Stimulated activated CD4-positive, alpha-beta T cell treated with anti-CD3 and anti-CD28 coated beads, TNF-alpha, amount 100 ng/mL, for 24 hours (primary cell): ENCODE measurements at regions not wholly inside any gene's neighbourhood (a gene's known extent, or its start where the extent isn't known, plus 50 kb on each side); places are given as distances from the start of the nearest gene placed in this dataset.

Experiments used
- DNase-seq, 3 experiments: peaks; one replicate each; pipeline ENCODE4 v3.0.0-alpha.2; 2020; ENCODE audit warnings: low read depth in 3 of 3

DNA sequence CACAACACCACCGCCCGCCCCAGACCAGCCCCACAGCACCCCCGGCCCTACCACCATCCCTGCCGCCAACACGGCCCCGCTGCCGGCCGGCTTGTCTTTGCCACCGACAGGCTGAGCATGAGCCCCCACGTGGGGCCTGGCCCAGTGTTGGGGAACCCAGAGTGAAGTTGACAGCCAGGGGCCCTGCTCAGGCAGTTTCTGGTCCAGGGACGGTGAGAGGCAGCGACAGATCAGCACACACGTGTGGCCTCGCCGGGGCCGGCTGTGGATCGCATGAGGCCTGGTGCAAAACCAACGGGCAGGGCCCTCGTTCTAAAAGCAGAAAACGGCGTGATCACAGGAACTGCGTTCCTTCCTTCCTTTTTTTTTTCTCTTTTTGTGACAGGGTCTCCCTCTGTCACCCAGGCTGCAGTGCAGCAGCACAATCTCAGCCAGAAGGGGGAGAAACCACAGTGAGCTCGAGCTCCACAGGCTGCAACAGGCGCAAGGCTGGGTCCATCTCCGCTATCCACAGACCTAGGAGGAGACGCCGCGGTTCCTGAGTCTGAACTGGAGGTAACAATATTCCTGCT, 50.5 kb upstream of the FBRSL1 start:
- DNase-seq = no peak

DNA sequence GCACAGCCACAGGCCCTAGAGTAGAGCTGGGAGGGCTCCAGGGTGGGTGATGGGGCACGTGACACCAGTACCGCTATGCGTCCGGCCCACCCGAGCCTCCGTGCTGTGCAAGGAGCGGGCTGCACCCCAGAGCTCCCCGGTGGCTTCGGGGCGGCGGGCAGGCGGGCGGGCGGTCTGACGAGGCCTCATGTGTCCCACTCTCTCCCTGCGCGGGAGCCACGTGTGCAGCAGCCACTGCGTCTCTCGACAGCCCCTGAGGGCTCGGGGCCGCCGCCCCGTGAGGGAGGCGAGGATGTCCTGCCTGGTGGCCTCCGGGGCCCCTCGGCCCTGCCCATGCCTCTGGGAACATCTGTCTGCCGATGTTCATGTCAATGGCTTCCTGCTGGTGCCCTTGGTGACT, 51.2 kb upstream of the FBRSL1 start:
- DNase-seq = no peak

DNA sequence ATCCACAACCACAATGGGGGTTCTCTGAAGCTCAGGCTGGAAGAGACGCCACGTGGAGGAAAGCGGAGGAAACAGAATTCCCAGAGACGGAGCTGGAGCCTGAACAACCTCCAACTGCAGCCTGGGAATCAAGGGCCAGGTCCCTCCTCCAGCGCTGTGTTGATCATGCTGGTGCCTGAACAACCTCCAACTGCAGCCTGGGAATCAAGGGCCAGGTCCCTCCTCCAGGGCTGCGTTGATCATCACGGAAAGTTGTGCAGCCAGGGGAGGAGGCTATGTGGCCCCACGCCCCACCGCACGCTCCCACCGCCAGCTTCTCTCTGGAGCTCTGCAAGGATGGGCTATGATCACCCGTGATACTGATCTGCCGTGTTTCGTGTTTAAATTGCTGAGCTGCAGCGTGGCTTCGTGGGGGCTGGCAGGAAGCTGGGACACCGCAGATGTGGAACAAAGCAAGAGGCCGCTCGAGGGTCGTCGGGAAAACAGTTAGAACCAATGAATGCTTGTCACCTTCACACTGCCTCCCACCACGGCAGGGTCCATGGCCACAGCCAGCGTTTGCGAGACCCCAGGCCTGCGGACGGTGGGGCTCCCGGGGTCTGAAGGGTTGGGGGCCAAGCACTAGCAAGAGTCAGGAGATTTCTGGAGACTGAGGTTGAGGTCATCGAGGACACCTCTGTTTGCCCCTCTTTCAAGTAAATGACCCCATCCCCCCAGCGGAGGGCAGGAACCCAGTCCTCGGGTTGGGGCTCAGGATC, 51.8 kb upstream of the FBRSL1 start:
- no peak for DNase-seq

DNA sequence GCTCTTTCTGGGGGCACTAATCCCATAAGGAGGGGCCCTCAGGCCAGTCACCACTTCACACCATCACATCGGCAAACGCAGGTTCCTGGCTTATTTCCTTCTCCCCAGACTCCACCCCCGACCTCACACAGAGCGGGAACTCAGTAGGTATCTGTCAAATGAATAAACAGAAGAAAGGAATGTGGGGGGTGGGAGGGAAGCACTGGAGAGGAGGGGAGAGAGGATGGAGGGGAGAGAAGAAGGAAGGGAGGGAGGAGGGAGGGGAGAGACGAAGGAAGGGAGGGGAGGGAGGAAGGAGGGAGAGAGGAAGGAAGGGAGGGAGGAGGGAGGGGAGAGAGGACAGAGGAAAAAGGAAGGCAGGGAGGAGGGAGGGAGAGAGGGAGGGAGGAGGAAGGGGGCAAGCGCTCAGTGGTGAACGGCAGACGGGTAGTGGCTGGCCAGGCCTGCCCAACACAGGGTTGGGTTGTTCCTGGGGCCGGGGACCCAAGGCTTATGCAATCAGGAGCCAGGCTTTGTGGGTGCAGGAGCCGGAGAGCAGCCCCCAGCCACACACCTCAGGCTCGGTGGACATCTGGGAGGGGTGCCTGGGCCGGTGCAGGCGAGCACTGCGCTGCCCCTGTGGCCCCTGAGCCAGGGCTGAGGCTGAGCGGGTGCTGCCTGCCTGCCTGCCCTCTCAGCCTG, 52.6 kb upstream of the FBRSL1 start:
- DNase-seq = no peak

DNA sequence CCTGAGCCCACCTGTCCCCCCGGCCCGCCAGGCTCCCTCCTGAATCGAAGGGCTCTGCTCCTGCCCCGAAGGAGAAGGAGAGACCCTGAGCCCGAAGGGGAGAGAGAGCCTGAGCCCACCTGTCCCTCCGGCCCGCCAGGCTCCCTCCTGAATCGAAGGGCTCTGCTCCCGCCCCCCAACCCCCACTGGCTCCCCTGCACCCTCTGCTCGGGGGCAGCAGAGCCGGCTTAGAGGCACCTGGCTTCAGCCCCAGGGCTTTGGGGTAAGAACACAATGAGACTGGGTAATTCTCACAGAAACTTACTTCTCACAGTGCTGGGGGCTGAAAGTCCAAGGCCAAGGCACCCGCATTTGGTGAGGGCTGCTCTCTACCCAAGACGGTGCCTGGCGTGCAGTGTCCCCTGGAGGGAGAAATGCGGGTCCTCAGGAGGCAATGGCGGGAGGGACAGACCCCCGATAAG, 53.1 kb upstream of the FBRSL1 start:
- no peak for DNase-seq

DNA sequence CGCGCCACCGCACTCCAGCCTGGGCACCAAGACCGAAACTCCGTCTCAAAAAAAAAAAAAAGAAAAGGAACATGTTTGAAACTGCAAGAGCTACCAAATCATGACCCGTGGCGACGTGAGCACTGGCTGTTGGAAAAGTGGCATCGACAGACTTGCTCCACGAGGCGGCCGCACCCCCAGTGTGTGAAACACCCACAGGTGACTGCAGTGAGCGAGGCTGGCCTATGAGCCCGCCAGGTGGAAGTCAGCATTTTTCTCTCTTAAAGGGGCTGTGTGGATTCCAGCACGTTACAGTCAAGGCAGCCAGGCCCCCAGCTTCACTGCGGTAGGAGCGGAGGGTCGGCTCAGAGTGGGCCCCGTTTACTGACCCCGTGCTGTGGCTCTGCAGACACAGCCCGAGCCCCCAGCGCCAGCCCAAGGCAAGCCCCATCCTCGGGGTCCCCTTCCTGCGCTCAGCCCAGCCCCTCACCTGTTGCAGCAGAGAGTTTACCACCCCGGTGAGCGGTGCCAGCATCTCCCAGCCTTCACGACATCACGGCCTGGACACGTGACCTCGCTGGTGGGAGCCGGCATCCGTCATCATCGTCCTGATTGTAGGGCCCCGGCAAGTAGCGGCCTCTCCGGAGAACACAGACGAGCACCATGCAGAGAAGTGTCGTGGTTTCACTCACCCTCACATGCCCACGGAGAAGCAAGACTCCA, 54.3 kb upstream of the FBRSL1 start:
- no peak for DNase-seq

DNA sequence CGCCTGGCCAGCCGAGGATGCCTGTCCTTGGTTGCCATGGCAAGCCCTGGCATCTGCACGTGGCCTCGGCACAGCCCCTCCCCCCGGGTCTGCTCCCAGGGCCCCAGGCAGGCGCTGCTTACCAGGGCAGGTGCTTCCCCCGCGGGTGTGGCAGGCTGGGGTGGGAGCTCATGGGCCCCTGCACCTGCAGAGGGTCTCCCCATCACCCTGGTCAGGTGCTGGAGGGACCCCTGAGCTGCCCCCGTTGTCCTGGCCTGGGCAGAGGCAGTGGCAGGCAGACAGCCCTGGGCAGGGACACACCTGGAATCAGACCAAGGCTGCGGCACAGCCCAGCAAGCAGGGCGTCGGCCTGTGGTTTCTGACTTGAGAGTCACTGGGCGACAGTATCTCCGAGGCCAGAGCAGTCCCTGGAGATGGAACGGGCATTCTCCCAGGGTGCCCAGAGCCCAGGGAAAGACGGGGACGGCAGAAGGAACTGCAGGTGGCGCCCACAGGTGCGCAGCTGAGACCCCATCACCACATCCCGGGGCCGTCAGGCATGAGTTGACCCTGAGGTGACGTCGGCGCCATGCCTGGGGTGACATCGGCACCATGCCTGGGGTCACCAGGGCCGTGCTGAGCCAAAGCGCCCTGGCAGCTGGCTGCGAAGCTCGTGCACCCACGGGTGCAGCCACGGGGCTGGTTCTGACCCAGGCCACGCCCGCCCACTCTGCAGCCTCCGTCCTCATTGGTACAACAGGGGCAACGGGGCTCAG, 56.1 kb upstream of the FBRSL1 start:
- DNase-seq = no peak

DNA sequence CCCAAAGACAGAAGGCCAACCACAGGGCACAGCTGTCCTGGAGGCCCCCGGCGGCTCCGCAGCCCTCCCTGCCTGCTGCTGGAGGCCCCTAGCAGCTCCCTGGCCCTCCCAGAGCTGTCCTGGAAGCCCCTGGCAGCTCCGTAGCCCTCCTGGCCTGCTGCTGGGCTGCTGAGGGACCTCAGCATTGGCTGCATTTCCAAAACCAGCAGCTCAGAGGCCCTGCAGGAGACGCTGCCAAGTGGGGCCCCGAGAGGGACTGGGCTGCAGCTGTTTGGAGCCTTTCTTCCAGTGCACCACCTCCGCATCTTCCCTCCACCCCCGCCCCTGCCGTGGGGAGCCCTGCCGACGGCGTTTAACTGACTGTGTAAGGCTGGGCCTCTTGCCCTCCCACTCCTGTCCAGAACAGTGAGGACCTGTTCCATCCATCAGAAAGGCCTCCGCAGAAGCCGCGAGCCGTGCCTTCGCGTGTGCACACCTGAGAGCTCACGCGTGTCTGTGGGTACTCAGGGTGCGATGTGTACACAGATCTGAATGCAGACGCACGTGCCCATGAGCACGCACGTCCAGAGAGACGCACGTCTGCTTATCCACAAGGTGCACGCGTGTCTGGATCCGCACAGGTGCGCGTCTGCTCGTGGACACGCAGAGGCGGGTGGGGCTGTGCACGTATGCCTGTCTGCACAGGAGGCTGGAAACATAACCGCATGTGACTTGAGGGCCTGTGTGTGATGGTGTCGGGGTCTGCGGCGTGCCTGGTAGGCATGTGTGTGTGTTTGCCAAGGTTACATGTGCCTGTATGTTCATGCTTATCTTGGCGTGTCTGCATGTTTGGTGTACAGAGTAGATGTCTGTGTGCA, 57.0 kb upstream of the FBRSL1 start:
- DNase-seq = no peak

DNA sequence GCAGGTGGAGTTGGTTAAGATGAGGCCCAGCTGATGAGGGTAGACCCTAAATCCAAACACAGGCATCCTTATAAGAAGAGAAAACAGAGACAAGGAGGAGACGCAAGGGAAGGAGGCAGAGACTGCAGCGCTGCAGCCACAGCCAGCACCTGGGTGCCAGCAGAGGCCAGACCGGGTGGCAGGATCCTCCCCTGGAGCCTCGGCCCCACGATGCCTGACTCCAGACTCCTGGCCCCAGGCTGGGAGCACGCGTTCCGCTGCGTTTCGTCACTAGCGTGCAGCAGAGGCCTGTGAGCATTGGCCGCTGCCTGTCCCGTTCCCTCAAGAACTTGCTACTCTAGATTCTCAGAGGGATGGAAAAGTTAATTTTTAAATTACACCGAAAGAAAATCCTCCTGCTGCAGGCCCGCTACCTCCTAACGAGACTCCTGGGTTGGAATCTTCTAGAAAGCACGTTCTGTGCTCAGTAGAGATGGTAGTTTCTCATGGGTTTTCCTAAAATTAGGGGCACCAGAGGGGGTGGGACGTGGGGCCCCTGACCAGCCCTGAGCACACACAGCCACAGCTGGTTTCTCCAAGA, 57.7 kb upstream of the FBRSL1 start:
- DNase-seq = no peak

DNA sequence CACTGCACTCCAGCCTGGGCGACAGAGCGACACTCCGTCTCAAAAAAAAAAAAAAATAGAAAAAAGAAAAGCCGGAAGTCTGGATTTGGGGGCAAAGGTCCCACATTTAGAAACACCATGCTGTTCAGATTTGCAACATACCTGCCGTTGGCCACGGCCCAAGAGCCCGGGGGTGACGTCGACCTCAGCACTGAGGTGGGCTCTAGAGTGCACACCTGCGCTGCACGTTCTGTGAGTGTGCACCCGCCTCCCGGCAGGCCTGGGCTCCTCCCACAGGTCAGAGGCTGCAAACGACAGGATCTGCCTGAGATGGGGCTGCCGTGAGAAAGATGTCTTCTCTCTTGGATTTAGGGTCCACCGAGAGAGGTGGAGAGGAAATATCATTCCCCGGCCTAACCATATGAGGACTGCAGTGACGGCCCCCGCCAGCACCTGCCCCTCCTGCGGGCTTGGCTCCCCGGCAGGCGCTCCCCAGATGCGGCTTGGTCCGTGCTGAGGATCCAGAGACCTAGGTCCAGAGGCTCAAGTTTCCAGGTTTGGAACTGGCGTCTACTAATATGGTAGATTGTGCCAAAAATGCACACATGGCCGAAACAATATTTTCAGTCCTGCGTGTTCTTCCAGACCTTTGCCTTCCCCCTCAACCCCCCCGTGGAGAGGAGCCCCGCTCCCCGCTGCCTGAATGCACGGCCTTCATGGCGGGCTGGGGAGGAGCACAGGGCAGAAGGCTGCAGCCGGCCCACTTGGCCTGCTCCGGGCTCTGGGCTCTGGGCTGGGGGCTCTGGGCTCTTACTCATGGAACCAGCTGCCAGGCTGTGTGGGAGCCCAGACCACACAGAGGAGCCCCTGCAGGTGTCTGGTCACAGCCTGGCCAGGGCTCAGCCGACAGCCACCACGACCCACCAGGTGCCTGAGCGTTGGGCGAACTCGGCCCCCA, 58.8 kb upstream of the FBRSL1 start:
- no peak for DNase-seq

DNA sequence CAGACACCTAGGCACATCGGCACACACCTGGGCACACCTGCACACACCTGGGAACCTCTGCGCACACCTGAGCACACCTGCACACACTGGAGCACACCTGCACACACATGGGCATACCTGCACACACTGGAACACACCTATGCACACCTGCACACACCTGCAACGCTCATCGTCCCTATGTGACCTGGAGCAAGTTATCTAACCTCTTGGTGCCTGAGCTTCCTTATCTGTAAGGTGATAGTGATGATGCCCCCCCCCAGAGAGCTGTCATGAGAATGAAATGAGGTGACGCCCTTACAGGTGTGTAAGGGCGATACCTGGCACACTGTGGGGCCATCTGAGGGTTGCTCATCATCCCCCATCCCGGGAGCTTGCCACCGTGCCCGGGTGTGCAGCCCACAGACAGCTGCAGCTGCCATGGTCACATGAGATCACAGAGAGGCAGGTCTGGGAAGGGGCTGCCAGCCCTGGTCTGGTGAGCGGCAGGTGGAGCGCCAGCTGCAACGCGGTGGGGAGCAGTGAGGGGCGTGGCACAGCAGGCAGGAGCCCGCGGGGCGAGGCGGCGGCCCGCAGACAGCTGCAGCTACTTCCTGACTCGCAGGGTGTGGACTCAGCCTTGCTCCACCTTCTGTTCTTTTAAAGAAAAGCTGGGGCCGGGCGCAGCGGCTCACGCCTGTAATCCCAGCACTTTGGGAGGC, 59.9 kb upstream of the FBRSL1 start:
- DNase-seq = peak in 2 of 3 experiments; percentile 10 to 37

DNA sequence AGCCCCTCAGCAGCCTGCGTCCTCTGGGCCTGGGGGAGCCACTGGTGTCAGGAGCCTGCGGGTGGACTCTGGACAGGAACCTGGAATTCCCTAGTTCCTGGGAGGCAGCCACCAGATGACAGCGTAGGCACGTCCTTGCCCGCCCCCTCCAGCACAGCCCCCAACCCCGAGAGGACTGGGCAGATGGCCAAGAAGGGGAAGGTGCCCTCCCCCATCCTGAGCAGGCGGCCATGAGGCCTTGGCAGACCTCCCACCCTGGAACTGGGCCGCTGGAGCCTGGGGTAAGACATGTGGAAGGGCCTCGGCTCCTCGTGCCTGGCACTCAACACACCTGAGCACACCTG, 60.4 kb upstream of the FBRSL1 start:
- DNase-seq = no peak

DNA sequence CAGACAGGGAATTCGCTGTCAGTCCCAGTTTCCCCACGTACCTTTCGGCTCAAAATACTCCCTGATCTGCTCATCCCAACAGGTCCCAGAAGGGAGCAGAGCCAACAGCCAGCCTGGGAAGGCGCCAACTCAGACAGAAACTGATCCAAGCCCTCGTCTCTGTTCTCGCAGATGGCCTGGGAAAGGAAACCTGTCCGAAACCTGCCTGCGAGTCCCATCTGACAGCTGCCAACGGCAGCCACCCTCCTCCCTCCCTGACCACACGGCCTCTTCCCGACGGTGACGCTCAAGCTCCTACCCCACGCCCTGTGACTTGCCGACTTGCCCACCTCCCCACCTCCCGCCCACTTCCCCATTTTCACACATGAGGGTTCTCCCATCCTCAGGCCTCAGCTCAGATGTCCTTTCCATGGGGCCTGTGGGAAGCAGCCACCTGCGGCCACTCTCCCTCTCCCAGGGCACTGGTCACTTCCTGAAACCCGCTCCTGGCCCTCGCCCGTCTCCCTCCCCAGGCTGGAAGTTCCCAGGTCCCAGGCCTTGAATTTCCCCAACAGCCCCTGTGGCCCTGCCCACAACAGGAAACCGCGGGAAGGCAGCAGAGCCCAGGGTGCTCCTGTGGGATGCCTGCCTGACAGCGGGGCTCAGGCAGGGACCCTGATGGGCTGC, 60.9 kb upstream of the FBRSL1 start:
- no peak for DNase-seq

DNA sequence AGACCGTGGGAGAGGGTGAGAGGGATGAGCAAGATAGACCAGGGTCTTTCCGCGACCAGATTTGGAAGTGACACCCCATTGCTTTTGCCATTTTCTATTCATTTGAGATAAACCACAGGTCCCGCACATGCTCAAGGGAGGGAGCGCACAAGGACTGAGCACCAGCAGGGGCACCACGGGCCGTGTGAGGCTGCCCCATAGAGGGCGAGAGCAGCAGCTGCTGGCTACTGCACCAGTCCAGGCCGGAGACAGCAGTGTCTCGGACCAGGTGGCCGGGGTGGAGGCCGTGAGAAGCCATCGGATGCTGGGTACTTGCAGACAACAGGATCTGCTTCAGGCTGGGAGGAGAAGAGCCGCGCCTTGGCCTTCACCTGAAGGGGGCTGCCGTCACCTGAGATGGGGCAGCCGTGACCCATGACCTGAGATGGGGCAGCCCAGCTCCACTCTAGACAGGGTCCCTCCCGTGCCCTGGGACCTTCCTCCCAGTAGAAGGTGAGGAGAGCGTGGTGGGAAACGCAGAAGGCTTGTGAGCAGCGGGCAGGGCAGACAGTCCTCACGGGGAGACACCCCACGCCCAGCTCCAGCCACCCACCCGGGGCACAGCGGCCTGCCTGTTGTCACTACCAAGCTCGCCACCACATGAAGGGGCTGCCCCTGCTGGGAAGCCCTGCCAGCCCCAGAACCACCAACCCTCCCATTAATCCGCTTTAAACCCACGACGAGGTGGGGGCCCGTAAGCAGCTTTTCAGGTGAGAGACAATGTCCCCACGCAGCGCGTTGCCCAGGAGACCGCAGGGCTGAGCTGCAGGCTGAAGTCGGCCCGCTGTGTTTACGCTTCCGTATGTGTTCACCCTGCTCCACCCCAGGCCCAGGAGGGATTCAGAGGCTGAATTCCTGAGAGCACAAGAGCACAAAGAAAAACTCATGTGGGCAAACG, 61.7 kb upstream of the FBRSL1 start:
- no peak for DNase-seq

DNA sequence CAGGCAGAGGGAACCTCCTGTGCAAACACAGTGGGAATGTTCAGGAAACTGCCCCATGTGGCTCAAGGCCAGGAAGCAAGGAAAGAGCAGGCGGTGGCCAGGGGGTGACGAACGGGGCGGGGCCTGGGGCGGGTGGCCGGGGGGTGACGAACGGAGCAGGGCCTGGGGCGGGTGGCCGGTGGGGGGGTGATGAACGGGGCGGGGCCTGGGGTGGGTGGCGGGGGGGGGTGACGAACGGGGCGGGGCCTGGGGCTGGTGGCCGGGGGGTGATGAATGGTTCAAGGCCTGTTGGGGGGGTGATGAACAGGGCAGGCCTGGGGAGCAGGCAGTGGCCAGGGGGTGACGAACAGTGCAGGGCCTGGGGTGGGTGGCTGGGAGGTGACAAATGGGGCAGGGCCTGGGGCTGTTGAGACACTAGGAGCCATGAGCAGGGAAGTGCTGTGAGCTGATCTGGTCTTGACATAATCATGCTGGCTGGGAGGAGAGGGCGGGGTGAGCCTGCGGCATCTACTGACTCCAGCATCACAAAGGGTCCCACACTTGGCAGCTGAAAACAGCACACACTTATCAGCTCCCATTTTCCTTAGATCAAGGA, 62.7 kb upstream of the FBRSL1 start:
- no peak for DNase-seq

DNA sequence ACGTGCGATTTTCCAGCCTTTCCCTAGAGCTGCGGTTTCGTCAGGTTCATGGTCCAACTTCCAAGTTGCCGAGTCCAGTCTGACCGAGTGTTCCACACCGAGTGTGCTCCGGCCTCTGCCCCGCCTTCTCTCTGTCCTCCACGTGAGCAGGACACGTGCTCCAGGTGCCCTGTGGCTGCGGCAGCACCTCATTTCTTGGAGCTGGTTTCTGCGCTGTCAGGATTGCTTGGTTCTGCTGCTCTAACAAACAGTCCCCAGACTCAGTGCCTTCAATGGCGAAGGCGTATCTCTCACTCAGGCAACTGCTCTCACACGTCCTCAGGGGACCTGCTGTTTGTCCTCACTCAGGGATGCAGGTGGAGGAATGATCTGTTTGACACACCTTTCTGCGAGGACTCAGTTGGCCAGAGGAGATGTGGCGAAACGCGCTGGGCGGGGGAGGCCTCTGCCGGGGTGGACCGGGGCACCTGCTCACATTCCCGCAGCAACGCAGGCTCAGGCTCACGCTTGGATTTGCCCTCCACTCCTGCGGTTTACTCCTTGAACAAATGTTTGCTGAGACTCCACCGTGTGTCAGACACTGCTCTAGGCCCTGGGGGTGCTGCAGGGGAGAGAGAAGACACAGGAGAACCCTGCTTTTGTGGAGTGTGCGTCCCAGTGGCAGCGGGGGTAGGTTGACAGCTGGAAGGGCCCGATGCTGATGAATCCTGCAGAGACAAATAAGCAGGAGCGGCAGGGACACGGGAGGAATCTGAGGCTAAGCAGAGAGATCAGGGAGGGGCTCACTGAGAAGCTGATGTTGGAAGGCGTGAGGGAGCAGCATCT, 63.4 kb upstream of the FBRSL1 start:
- no peak for DNase-seq
